ENCODE measurements at regions not wholly inside any gene's neighbourhood (a gene's known extent, or its start where the extent isn't known, plus 50 kb on each side); places are given as distances from the start of the nearest gene placed in this dataset.

DNA sequence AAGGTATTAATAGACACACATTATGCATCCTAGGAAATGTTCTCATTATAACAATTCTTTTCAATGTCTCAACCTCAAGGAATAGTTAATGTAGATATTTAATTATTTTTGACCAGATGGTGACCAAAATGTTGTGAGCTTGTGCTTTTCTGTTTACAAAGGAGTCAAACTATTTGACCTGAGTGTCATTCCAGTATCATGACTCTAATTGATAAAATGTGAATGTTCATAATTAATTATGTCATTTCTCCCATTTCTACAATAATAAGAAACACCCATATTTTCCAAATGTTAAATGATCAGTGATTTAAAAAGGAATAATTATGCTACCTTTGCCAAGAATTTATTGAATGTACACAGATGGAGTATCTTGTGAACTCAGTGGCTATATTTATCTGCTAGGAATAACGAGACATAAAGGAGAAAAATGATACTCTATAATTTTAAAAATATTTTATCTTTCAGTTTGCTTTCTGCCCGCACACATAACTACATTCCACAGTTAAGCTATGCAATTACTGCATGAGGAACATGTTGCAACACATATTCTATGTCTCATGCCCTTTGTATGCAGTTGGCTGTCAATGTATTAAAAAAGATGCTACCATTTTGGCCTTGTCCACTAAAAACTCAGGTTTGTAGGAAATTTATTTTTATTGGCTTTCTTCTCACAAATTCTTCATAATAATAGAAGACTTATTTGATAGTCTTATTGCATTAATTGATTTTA lies 376.7 kb upstream of the CCDC179 start:
- Histone ChIP-seq H3K9me3 (no peaks in the 10 kb centered on the region), H3K27me3 (no peaks in the 10 kb centered on the region), H3K27ac (no peak overlapping the region), H3K4me1 (peaks cover 0 to 12% (median 0%) of the 10 kb centered on the region in 4 donors), H3K36me3 (no peaks in the 10 kb centered on the region), H3K4me3 (no peak overlapping the region)
- intact Hi-C loops (cut with DNase I; ENCODE audit: low total_unique reads) = no loop called here
- TF ChIP-seq, protein P1, sequence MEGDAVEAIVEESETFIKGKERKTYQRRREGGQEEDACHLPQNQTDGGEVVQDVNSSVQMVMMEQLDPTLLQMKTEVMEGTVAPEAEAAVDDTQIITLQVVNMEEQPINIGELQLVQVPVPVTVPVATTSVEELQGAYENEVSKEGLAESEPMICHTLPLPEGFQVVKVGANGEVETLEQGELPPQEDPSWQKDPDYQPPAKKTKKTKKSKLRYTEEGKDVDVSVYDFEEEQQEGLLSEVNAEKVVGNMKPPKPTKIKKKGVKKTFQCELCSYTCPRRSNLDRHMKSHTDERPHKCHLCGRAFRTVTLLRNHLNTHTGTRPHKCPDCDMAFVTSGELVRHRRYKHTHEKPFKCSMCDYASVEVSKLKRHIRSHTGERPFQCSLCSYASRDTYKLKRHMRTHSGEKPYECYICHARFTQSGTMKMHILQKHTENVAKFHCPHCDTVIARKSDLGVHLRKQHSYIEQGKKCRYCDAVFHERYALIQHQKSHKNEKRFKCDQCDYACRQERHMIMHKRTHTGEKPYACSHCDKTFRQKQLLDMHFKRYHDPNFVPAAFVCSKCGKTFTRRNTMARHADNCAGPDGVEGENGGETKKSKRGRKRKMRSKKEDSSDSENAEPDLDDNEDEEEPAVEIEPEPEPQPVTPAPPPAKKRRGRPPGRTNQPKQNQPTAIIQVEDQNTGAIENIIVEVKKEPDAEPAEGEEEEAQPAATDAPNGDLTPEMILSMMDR (IDR thresholded peaks at IDR 0.05) = no peak
- no peak for DNase-seq

DNA sequence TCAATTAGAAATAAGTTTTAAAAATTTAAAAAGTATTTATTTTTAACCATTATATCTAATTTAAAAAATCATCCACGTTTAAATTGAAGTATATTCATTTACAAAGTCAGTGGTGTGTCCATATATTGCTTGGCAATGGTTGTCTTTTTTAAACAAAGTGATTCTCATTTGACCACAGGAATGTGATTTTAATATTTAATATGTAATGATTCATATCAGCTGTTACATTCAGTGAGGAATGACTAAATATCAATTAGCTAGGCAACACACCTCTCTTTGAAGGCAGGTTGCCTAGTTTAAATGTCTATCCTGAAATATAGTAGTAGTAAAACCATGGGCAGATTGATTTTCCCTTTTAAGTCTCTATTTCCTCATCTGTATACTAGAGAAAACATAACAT lies 392.2 kb upstream of the CCDC179 start:
- TF ChIP-seq, protein P1 (IDR thresholded peaks at IDR 0.05) = no peak
- no peaks in the 10 kb centered on the region for H3K9me3 ChIP-seq
- no peak overlapping the region for H3K27ac ChIP-seq
- H3K36me3 ChIP-seq = no peaks in the 10 kb centered on the region
- no peak for DNase-seq
- no peaks in the 10 kb centered on the region for H3K27me3 ChIP-seq
- intact Hi-C loops (cut with DNase I; ENCODE audit: low total_unique reads) = no loop called here
- H3K4me3 ChIP-seq = no peak overlapping the region
- H3K4me1 ChIP-seq = no peaks in the 10 kb centered on the region

DNA sequence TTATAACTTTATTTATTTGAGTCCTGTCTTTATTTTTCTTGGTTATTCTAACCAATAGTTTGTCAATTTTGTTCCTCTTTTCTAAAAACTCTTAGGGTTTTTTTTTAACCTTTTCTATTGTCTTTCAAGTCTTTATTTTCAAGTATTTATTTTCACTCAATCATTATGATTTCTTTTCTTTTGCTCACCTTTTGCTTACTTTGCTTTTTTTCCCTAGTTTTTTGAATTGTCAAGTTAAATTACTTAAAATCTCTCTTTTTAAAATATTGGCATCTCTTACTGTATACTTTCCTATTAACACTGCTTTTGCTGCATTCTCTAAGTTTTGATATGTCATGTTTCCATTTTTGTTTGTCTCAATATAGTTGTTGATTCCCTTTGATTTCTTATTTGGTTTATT lies 396.8 kb upstream of the CCDC179 start:
- Histone ChIP-seq H3K4me3 (no peak overlapping the region), H3K27me3 (no peaks in the 10 kb centered on the region), H3K36me3 (no peaks in the 10 kb centered on the region), H3K9me3 (no peaks in the 10 kb centered on the region), H3K4me1 (no peaks in the 10 kb centered on the region), H3K27ac (no peak overlapping the region)
- intact Hi-C loops (cut with DNase I; ENCODE audit: low total_unique reads) = no loop called here
- TF ChIP-seq, protein P1 (IDR thresholded peaks at IDR 0.05) = no peak
- no peak for DNase-seq

DNA sequence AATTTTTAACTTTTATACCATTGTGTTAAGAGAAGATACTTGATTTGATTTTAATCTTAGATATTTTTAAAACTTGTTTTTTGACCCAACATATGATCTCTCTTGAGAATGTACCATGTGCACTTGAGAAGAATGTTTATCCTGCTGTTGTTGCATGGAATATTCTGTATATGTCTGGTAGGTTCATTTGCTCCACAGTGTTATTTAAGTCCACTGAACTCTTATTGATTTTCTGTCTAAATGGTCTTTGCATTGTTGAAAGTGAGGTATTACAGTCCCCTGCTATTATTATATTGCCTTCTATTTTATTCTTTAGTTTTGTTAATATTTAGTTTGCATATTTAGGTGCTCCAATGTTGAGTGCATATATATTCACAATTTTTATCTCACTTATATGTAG lies 397.3 kb upstream of the CCDC179 start:
- TF ChIP-seq, protein P1 (IDR thresholded peaks at IDR 0.05) = no peak
- intact Hi-C loops (cut with DNase I; ENCODE audit: low total_unique reads) = no loop called here
- H3K36me3 ChIP-seq = no peaks in the 10 kb centered on the region
- no peaks in the 10 kb centered on the region for H3K4me1 ChIP-seq
- H3K4me3 ChIP-seq = no peak overlapping the region
- H3K27me3 ChIP-seq = no peaks in the 10 kb centered on the region
- H3K9me3 ChIP-seq = no peaks in the 10 kb centered on the region
- H3K27ac ChIP-seq = no peak overlapping the region
- no peak for DNase-seq

DNA sequence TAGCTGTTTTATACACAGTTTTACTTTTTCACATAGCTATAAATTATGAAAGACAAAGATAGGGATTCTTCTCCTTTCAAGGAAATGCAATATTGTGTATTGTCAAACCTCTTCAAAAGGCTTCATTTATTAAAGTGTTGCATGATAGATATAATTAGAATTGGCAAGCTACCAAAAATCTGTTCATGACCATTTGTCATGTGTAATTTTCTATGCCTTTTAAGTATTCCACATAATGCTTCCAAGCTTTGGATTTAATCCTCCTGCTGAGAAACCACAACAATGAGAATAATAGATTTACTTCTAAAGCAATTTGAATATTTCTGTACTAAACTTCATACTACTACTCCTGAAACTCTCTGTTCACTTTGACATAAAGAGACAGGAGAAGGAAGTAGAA lies 403.2 kb upstream of the CCDC179 start:
- no peak overlapping the region for H3K27ac ChIP-seq
- intact Hi-C loops (cut with DNase I; ENCODE audit: low total_unique reads) = no loop called here

More for the DNA sequence above, 403.2 kb upstream of the CCDC179 start:
- Histone ChIP-seq H3K4me1 (no peaks in the 10 kb centered on the region), H3K36me3 (no peaks in the 10 kb centered on the region), H3K9me3 (no peaks in the 10 kb centered on the region), H3K27me3 (no peaks in the 10 kb centered on the region), H3K4me3 (no peak overlapping the region)
- no peak for DNase-seq
- TF ChIP-seq, protein P1 (IDR thresholded peaks at IDR 0.05) = no peak

Data from tibial artery (tissue), 4 donors.